Upper lobe of left lung (tissue), 6 donors: ENCODE measurements at regions not wholly inside any gene's neighbourhood (a gene's known extent, or its start where the extent isn't known, plus 50 kb on each side); places are given as distances from the start of the nearest gene placed in this dataset.

Experiments used
- ATAC-seq, 2 donors: fragments of 200-7000 bp; cut with Tn5 transposase; one replicate each; pipeline ENCODE4 v1.9.1; 2022; ENCODE audit warnings: mild to moderate bottlenecking in 2 of 2, moderate library complexity in 2 of 2; ENCODE audit not compliant: low FRiP score in 2 of 2
- DNase-seq, 2 donors: peaks; one replicate each; pipeline ENCODE4 v3.0.0-alpha.2; 2019 to 2020
- H3K27ac ChIP-seq, 4 donors: fragments of 200-600 bp; sonication (generic); one replicate each; pipeline ENCODE4 v1.5.1; 2016 to 2019
- H3K27me3 ChIP-seq, 4 donors: fragments of 200-600 bp; sonication (generic); one replicate each; pipeline ENCODE4 v1.5.1; 2017 to 2019
- H3K36me3 ChIP-seq, 4 donors: fragments of 200-600 bp; sonication (generic); one replicate each; pipeline ENCODE4 v1.5.1; 2016 to 2019
- H3K4me1 ChIP-seq, 4 donors: fragments of 200-600 bp; sonication (generic); one replicate each; pipeline ENCODE4 v1.5.1; 2018 to 2019
- H3K4me3 ChIP-seq, 4 donors: fragments of 200-600 bp; sonication (generic); one replicate each; pipeline ENCODE4 v1.5.1; 2017 to 2019; ENCODE audit warnings: mild to moderate bottlenecking in 2 of 4, moderate library complexity in 1 of 4
- H3K9me3 ChIP-seq, 4 donors: fragments of 200-600 bp; sonication (generic); one replicate each; pipeline ENCODE4 v1.5.1; 2018 to 2019
- CTCF ChIP-seq, 6 experiments: fragments of 450-650 bp in 4 of 6; fragments of 200-600 bp in 2 of 6; sonication (generic) in 2 of 6; IDR thresholded peaks; one replicate each; pipeline ENCODE4 v1.5.1; 2016 to 2019; ENCODE audit warnings: antibody characterized with exemption in 6 of 6
- EP300 ChIP-seq, 4 donors: sonication (generic); formaldehyde crosslinking; IDR thresholded peaks; one replicate each; pipeline ENCODE4 v1.5.1; 2017; ENCODE audit warnings: antibody characterized with exemption in 4 of 4, control low read depth in 2 of 4
- POLR2A ChIP-seq, 4 donors: fragments of 450-650 bp; IDR thresholded peaks; one replicate each; pipeline ENCODE4 v1.5.1; 2016 to 2017; ENCODE audit warnings: antibody characterized with exemption in 4 of 4, mild to moderate bottlenecking in 2 of 4
- POLR2AphosphoS5 ChIP-seq, 2 donors: sonication (generic); formaldehyde crosslinking; IDR thresholded peaks; one replicate each; pipeline ENCODE4 v1.5.1; 2017; ENCODE audit warnings: antibody characterized with exemption in 2 of 2
- WGBS, 2 donors: methylation state at CpG; one replicate each; pipeline ENCODE4 v1.1.5; 2017 to 2018; 5-methylcytosine and 5-hydroxymethylcytosine counted together
- donor health status: DM: no; HTN: no; CAD: no; lungs with moderate emphysema.
- donor health status: DM: no; HTN: yes; CAD: no; lungs with severe emphysema.

- WGBS, 2 donors = no CpG with 5 or more reads among the region's 5 CpGs
- Histone ChIP-seq H3K9me3 (no peaks in the 10 kb centered on the region), H3K4me3 (no peak overlapping the region), H3K27ac (no peak overlapping the region), H3K4me1 (no peaks in the 10 kb centered on the region), H3K36me3 (no peaks in the 10 kb centered on the region), H3K27me3 (no peaks in the 10 kb centered on the region)
- DNase-seq (no peak), ATAC-seq (no peak)
- TF ChIP-seq EP300 (IDR thresholded peaks at IDR 0.05) = no peak
- TF ChIP-seq POLR2A (IDR thresholded peaks at IDR 0.05) = no peak
- TF ChIP-seq POLR2AphosphoS5 (IDR thresholded peaks at IDR 0.05) = no peak
- no peak for TF ChIP-seq CTCF (IDR thresholded peaks at IDR 0.05)
Measured at GRCh38 chrY:8638111-8638510, 699.2 kb upstream of the TSPY4 start.

- no peaks in the 10 kb centered on the region for H3K9me3 ChIP-seq
- no peak overlapping the region for H3K27ac ChIP-seq
- DNase-seq = no peak
- no CpG with 5 or more reads among the region's 3 CpGs for WGBS, 2 donors
- H3K4me1 ChIP-seq = no peaks in the 10 kb centered on the region
- H3K4me3 ChIP-seq = no peak overlapping the region
- no peak for ATAC-seq
- TF ChIP-seq EP300 (IDR thresholded peaks at IDR 0.05) (no peak), CTCF (IDR thresholded peaks at IDR 0.05) (no peak), POLR2A (IDR thresholded peaks at IDR 0.05) (no peak)
- no peaks in the 10 kb centered on the region for H3K27me3 ChIP-seq
- no peaks in the 10 kb centered on the region for H3K36me3 ChIP-seq
Measured at GRCh38 chrY:8644926-8645325, 692.3 kb upstream of the TSPY4 start.

GRCh38 chrY:8652445-8652844 is 684.8 kb upstream of the TSPY4 start:
- Histone ChIP-seq H3K27ac (no peak overlapping the region), H3K4me1 (no peaks in the 10 kb centered on the region), H3K27me3 (no peaks in the 10 kb centered on the region), H3K36me3 (no peaks in the 10 kb centered on the region), H3K9me3 (no peaks in the 10 kb centered on the region), H3K4me3 (no peak overlapping the region)
- DNase-seq (no peak), ATAC-seq (no peak)
- TF ChIP-seq EP300 (IDR thresholded peaks at IDR 0.05) (no peak), CTCF (IDR thresholded peaks at IDR 0.05) (no peak), POLR2AphosphoS5 (IDR thresholded peaks at IDR 0.05) (no peak), POLR2A (IDR thresholded peaks at IDR 0.05) (no peak)
- no CpG with 5 or more reads among the region's 1 CpG for WGBS, 2 donors

- Histone ChIP-seq H3K36me3 (no peaks in the 10 kb centered on the region), H3K9me3 (no peaks in the 10 kb centered on the region), H3K27ac (no peak overlapping the region), H3K4me1 (no peaks in the 10 kb centered on the region), H3K27me3 (no peaks in the 10 kb centered on the region), H3K4me3 (no peak overlapping the region)
- DNase-seq (no peak), ATAC-seq (no peak)
- TF ChIP-seq EP300 (IDR thresholded peaks at IDR 0.05) (no peak), CTCF (IDR thresholded peaks at IDR 0.05) (no peak), POLR2AphosphoS5 (IDR thresholded peaks at IDR 0.05) (no peak), POLR2A (IDR thresholded peaks at IDR 0.05) (no peak)
Measured at GRCh38 chrY:8655017-8655416, 682.2 kb upstream of the TSPY4 start.

GRCh38 chrY:8656101-8656500 is 681.2 kb upstream of the TSPY4 start:
- Histone ChIP-seq H3K36me3 (no peaks in the 10 kb centered on the region), H3K27me3 (no peaks in the 10 kb centered on the region)
- no peak for TF ChIP-seq EP300 (IDR thresholded peaks at IDR 0.05)
- TF ChIP-seq POLR2AphosphoS5 (IDR thresholded peaks at IDR 0.05) = no peak
- TF ChIP-seq CTCF (IDR thresholded peaks at IDR 0.05) = no peak
- TF ChIP-seq POLR2A (IDR thresholded peaks at IDR 0.05) = no peak

More at GRCh38 chrY:8656101-8656500, 681.2 kb upstream of the TSPY4 start:
- Histone ChIP-seq H3K4me1 (no peaks in the 10 kb centered on the region), H3K9me3 (no peaks in the 10 kb centered on the region), H3K4me3 (no peak overlapping the region), H3K27ac (no peak overlapping the region)
- DNase-seq (no peak), ATAC-seq (peak in 1 of 2 donors; percentile 84)
